Ovary (tissue), 7 donors: ENCODE measurements at regions not wholly inside any gene's neighbourhood (a gene's known extent, or its start where the extent isn't known, plus 50 kb on each side); places are given as distances from the start of the nearest gene placed in this dataset.
"Not testable (repeated sequence)": the region's sequence is repeated elsewhere in the genome, so short reads cannot be mapped to it uniquely, and the experiment has no call there.

Source experiments
- DNase-seq, 5 donors: peaks; one replicate each; pipeline ENCODE4 v3.0.0-alpha.2; 2019 to 2020
- H3K27ac ChIP-seq, 2 donors: fragments of 200-600 bp; one replicate each; pipeline versions ENCODE4 v1.5.1 to v1.8.0; 2019 to 2022
- H3K27me3 ChIP-seq: fragments of 200-600 bp; one replicate; pipeline ENCODE4 v1.8.0; 2022
- H3K36me3 ChIP-seq: fragments of 200-600 bp; sonication (generic); one replicate; pipeline ENCODE4 v1.5.1; 2019
- H3K4me1 ChIP-seq: one replicate; pipeline ENCODE4 v1.8.1; 2013; ENCODE audit warnings: mild to moderate bottlenecking, moderate library complexity; ENCODE audit not compliant: insufficient read depth
- H3K4me3 ChIP-seq: fragments of 200-600 bp; sonication (generic); one replicate; pipeline ENCODE4 v1.5.1; 2017
- H3K9me3 ChIP-seq, 2 donors: fragments of 200-600 bp in 1 of 2; sonication (generic) in 1 of 2; one replicate each; pipeline versions ENCODE4 v1.5.1 to v1.8.1; 2013 to 2019; ENCODE audit warnings: mild to moderate bottlenecking in 1 of 2, moderate library complexity in 1 of 2
- EP300 ChIP-seq: sonication (generic); formaldehyde crosslinking; IDR thresholded peaks from one replicate; pipeline ENCODE4 v1.6.1; 2017; ENCODE audit warnings: antibody characterized with exemption
- POLR2A ChIP-seq: fragments of 450-650 bp; IDR thresholded peaks from one replicate; pipeline ENCODE4 v1.6.1; 2017; ENCODE audit warnings: antibody characterized with exemption, mild to moderate bottlenecking, moderate library complexity
- WGBS, 3 donors: extraction: QIAGEN DNeasy Blood & Tissue Kit in 1 of 3; methylation state at CpG; one replicate each; pipeline versions ENCODE4 v1.1.5 to v1.1.7; 2013 to 2017; 5-methylcytosine and 5-hydroxymethylcytosine counted together
- intact Hi-C, 4 donors: fragments of 100-400 bp; cut with DNase I; formaldehyde crosslinking; loops; one replicate each; pipeline versions ENCODE4 v1.11.0 to v1.15.1; 2022 to 2023
- TF ChIP-seq, protein P1 (sequence below), 3 donors: fragments of 450-650 bp in 2 of 3; fragments of 200-600 bp in 1 of 3; IDR thresholded peaks; one replicate each; pipeline versions ENCODE4 v1.5.1 to v1.8.0; 2016 to 2022; ENCODE audit warnings: antibody characterized with exemption in 3 of 3, mild to moderate bottlenecking in 1 of 3
- donor health status: DM: no; HTN: no; CAD: no; lungs with moderate emphysema.
- donor health status: DM: no; HTN: no; CAD: no.
- donor health status: Bipolar disorder and iron deficiency.
- donor health status: DM: no; HTN: no; CAD: no.
- donor health status: DM: yes; HTN: yes; CAD: no.

DNA sequence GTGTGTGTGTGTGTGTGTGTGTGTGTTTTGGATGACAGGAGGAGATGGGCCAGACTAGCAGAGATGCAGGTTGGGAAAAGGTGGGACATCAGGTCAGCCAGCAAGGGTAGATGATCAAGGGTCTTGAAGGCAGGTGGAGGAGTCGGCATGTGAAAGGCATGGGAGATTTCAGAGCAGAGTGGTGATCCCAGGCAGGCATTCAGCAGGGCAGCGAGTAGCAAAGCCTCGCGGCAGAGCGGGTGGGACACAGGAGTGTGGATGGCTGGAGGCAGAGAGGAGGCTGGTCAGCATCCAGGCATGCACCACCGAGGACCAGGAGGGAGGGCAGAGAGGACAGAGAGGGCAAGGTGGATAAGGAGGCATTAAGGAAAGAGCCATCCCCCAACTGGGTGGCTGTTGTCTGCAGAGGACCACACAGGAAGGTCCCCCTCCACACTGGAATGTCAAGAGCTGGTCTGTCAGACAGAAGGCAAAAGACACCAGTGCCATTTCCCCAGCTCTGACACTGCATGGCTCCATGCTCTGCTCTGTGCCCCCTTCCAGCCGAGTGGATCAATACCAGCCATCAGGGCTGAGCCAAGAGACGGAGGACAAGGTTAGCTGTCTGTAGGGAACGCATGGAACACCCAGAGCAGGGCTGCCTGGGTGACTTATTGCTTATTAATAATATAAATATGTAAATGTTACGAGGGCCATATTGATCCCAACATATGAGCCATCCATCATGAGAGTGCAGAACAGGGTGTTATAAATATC, 74.8 kb upstream of the RPL38 start:
- no peaks in the 10 kb centered on the region for H3K36me3 ChIP-seq
- no peaks in the 10 kb centered on the region for H3K27me3 ChIP-seq
- no peak overlapping the region for H3K4me3 ChIP-seq
- no peak for DNase-seq
- TF ChIP-seq EP300 (no peak), POLR2A (no peak)
- TF ChIP-seq, protein P1, sequence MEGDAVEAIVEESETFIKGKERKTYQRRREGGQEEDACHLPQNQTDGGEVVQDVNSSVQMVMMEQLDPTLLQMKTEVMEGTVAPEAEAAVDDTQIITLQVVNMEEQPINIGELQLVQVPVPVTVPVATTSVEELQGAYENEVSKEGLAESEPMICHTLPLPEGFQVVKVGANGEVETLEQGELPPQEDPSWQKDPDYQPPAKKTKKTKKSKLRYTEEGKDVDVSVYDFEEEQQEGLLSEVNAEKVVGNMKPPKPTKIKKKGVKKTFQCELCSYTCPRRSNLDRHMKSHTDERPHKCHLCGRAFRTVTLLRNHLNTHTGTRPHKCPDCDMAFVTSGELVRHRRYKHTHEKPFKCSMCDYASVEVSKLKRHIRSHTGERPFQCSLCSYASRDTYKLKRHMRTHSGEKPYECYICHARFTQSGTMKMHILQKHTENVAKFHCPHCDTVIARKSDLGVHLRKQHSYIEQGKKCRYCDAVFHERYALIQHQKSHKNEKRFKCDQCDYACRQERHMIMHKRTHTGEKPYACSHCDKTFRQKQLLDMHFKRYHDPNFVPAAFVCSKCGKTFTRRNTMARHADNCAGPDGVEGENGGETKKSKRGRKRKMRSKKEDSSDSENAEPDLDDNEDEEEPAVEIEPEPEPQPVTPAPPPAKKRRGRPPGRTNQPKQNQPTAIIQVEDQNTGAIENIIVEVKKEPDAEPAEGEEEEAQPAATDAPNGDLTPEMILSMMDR (IDR thresholded peaks at IDR 0.05): no peak
- H3K27ac ChIP-seq: no peak overlapping the region
- 50 to 66% (median 59%) methylated on average over 10 of the region's 10 CpGs for WGBS, 3 donors
- no peaks in the 10 kb centered on the region for H3K9me3 ChIP-seq
- intact Hi-C loops: no loop called here
- no peaks in the 10 kb centered on the region for H3K4me1 ChIP-seq

DNA sequence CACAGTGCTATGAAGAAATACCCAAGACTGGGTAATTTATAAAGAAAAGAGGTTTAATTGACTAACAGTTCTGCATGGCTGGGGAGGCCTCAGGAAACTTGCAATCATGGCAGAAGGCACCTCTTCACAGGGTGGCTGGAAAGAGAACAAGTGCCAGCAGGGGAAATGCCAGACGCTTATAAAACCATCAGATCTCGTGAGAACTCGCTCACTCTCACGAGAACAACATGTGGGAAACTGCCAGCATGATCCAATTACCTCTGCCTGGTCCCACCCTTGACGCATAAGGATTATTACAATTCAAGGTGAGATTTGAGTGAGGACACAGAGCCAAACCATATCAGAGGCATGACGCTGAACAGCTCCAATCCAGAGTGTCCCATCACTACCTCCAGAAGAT, 73.7 kb upstream of the RPL38 start:
- 64 to 77% (median 65%) methylated on average over 6 of the region's 6 CpGs for WGBS, 3 donors
- DNase-seq, intact Hi-C loops: not testable (repeated sequence)

DNA sequence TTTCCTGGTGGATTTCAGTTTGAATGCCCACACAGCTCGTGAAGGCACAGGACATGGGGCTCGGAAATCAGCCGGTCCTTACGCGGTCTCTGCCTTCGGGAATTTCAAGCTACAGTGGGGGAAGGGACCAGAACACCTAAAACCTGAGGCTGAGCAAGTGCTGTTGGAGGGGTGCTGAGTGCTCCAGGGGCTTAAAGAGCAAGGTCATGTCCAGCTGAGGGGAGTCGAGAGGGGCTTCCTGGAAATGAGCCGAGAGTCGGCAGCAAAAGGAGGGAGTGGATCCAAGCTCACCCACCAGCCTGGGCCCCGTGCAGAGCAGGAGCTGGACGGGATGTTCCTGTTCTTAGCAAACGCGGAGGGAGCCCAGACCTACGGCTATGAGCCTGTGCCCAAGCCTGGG, 73.2 kb upstream of the RPL38 start:
- TF ChIP-seq EP300: no peak
- TF ChIP-seq POLR2A: no peak
- TF ChIP-seq, protein P1 (IDR thresholded peaks at IDR 0.05): no peak
- H3K27me3 ChIP-seq: no peaks in the 10 kb centered on the region
- 57 to 62% (median 61%) methylated on average over 14 of the region's 14 CpGs for WGBS, 3 donors
- intact Hi-C loops: no loop called here
- no peak overlapping the region for H3K27ac ChIP-seq
- no peaks in the 10 kb centered on the region for H3K36me3 ChIP-seq
- no peak overlapping the region for H3K4me3 ChIP-seq
- no peak for DNase-seq
- H3K4me1 ChIP-seq: no peaks in the 10 kb centered on the region
- H3K9me3 ChIP-seq: no peaks in the 10 kb centered on the region

More for the DNA sequence above, 73.7 kb upstream of the RPL38 start:
- H3K9me3 ChIP-seq, H3K36me3 ChIP-seq, H3K27ac ChIP-seq, H3K27me3 ChIP-seq, H3K4me3 ChIP-seq, H3K4me1 ChIP-seq: not testable (repeated sequence)

DNA sequence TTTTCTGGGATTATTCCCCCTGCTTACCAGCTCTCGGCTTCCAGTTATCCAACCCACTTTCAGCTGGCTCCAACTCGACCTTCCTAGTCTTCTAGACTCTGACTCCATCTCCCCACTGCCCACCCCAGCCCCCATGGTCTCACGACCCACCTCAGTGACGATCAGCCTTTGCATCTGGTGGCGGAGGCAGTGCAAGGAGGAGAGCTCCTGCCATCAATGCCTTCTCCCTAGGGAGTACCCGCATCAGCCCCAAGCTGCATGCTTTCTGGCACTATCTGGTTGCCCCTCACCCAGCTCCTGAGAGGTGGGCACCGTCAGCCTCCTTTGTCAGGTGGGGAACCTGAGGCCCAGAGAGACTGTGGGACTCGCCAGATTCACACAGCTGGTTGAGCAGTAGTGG, 72.6 kb upstream of the RPL38 start:
- intact Hi-C loops: no loop called here
- Histone ChIP-seq H3K27ac (no peak overlapping the region), H3K4me3 (no peak overlapping the region), H3K36me3 (no peaks in the 10 kb centered on the region), H3K27me3 (no peaks in the 10 kb centered on the region), H3K4me1 (no peaks in the 10 kb centered on the region), H3K9me3 (no peaks in the 10 kb centered on the region)
- TF ChIP-seq, protein P1 (IDR thresholded peaks at IDR 0.05): no peak
- DNase-seq: no peak
- 79 to 85% (median 84%) methylated on average over 8 of the region's 8 CpGs for WGBS, 3 donors

DNA sequence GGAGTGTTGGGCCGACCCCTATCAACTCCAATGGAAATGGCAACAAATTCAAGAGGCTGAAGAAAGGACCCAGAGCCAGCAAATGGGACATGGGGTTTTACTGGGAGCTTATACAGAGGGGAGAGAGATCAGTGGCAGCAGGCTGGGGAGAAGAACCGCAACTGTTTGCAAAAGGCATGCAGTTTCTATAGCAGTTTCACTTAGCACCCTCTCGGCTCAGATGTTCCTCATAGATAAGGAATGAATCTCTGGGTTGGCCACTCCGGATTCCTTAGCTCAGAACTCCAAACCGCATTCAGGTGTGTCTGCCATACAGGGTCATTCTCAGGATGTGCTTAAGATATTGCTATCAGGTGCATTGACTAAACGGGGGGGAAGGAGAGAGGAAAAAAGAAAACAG, 71.1 kb upstream of the RPL38 start:
- TF ChIP-seq POLR2A (no peak), EP300 (no peak)
- TF ChIP-seq, protein P1 (IDR thresholded peaks at IDR 0.05): no peak
- H3K27me3 ChIP-seq: no peaks in the 10 kb centered on the region
- no peak overlapping the region for H3K4me3 ChIP-seq
- no peak overlapping the region for H3K27ac ChIP-seq
- no peak for DNase-seq
- H3K9me3 ChIP-seq: no peaks in the 10 kb centered on the region
- no peaks in the 10 kb centered on the region for H3K4me1 ChIP-seq
- intact Hi-C loops: no loop called here
- WGBS, 3 donors: 78 to 81% (median 81%) methylated on average over 6 of the region's 6 CpGs
- no peaks in the 10 kb centered on the region for H3K36me3 ChIP-seq
